NCI-H146 (cell line): ENCODE measurements at regions not wholly inside any gene's neighbourhood (a gene's known extent, or its start where the extent isn't known, plus 50 kb on each side); places are given as distances from the start of the nearest gene placed in this dataset.

ENCODE experiments used
- DNase-seq: peaks from one replicate; lab custom pipeline; 2025; lab: John Stamatoyannopoulos, UW

GRCh38 chr7:21361413-21362125 lies 66.3 kb upstream of the SP4 start:
- no peak for DNase-seq

- DNase-seq = no peak
These were observed 63.0 kb upstream of the SP4 start for GRCh38 chr7:21364801-21365271.

GRCh38 chr7:21365866-21366624 lies 61.8 kb upstream of the SP4 start:
- DNase-seq = peak; percentile 97

GRCh38 chr7:21367081-21367480 lies 60.8 kb upstream of the SP4 start:
- peak; percentile 83 for DNase-seq

GRCh38 chr7:21367537-21367936 lies 60.3 kb upstream of the SP4 start:
- no peak for DNase-seq

- no peak for DNase-seq
These were observed 59.6 kb upstream of the SP4 start for GRCh38 chr7:21368317-21368716.

- DNase-seq = peak; percentile 17
These were observed 57.5 kb upstream of the SP4 start for GRCh38 chr7:21370283-21370982.

- no peak for DNase-seq
These were observed 56.5 kb upstream of the SP4 start for GRCh38 chr7:21371360-21371759.

- no peak for DNase-seq
These were observed 54.9 kb upstream of the SP4 start for GRCh38 chr7:21373031-21373430.

- no peak for DNase-seq
These were observed 53.7 kb upstream of the SP4 start for GRCh38 chr7:21374134-21374533.

GRCh38 chr7:21377545-21377944 lies 50.3 kb upstream of the SP4 start:
- DNase-seq = no peak
